Smooth muscle cell (in vitro differentiated cells): ENCODE measurements at regions not wholly inside any gene's neighbourhood (a gene's known extent, or its start where the extent isn't known, plus 50 kb on each side); places are given as distances from the start of the nearest gene placed in this dataset.
A peak's percentile ranks its signal among the peaks of the same experiment; 100 is the strongest.

Experiments used
- DNase-seq: peaks from one replicate; lab custom pipeline; 2025; ENCODE audit not compliant: unreplicated experiment; lab: John Stamatoyannopoulos, UW
- H2AFZ ChIP-seq: fragments of 200-600 bp; sonication (generic); 2 replicates; pipeline ENCODE4 v1.6.0; 2016; ENCODE audit warnings: antibody characterized with exemption, low read depth, mild to moderate bottlenecking
- H3F3A ChIP-seq: fragments of 200-600 bp; sonication (generic); 2 replicates; pipeline ENCODE4 v1.6.0; 2017; ENCODE audit warnings: antibody characterized with exemption, low read depth
- H3K27ac ChIP-seq: fragments of 200-600 bp; sonication (generic); 2 replicates; pipeline ENCODE4 v1.5.1; 2016; ENCODE audit warnings: low read depth, mild to moderate bottlenecking
- H3K27me3 ChIP-seq: fragments of 200-600 bp; sonication (generic); 2 replicates; pipeline ENCODE4 v1.6.1; 2016; ENCODE audit warnings: low read depth, mild to moderate bottlenecking
- H3K36me3 ChIP-seq: fragments of 200-600 bp; sonication (generic); 2 replicates; pipeline ENCODE4 v1.5.1; 2016; ENCODE audit warnings: low read depth
- H3K4me1 ChIP-seq: fragments of 200-600 bp; sonication (generic); 2 replicates; pipeline ENCODE4 v1.5.1; 2016; ENCODE audit warnings: low read depth
- H3K4me2 ChIP-seq: fragments of 200-600 bp; sonication (generic); 2 replicates; pipeline ENCODE4 v1.6.0; 2016; ENCODE audit warnings: mild to moderate bottlenecking
- H3K4me3 ChIP-seq: fragments of 200-600 bp; sonication (generic); 2 replicates; pipeline ENCODE4 v1.5.1; 2016; ENCODE audit warnings: mild to moderate bottlenecking
- H3K79me2 ChIP-seq: fragments of 200-600 bp; sonication (generic); 2 replicates; pipeline ENCODE4 v1.6.0; 2016; ENCODE audit warnings: low read depth, mild to moderate bottlenecking
- H3K9ac ChIP-seq: fragments of 200-600 bp; sonication (generic); 2 replicates; pipeline ENCODE4 v1.6.0; 2016; ENCODE audit warnings: low read depth
- H3K9me3 ChIP-seq: fragments of 200-600 bp; sonication (generic); replicated peaks from 2 replicates; pipeline ENCODE4 v1.5.1; 2016; ENCODE audit warnings: low read depth
- H4K20me1 ChIP-seq: fragments of 200-600 bp; sonication (generic); 2 replicates; pipeline ENCODE4 v1.6.0; 2016; ENCODE audit warnings: low read depth
- CTCF ChIP-seq: fragments of 200-600 bp; sonication (generic); IDR thresholded peaks from 2 replicates; pipeline ENCODE4 v1.5.1; 2017; ENCODE audit warnings: borderline replicate concordance, mild to moderate bottlenecking, antibody characterized with exemption; ENCODE audit not compliant: insufficient read depth, poor library complexity, severe bottlenecking
- WGBS: methylation state at CpG from one replicate; pipeline ENCODE4 v1.1.7; 2016; ENCODE audit warnings: low lambda C conversion rate; 5-methylcytosine and 5-hydroxymethylcytosine counted together

DNA sequence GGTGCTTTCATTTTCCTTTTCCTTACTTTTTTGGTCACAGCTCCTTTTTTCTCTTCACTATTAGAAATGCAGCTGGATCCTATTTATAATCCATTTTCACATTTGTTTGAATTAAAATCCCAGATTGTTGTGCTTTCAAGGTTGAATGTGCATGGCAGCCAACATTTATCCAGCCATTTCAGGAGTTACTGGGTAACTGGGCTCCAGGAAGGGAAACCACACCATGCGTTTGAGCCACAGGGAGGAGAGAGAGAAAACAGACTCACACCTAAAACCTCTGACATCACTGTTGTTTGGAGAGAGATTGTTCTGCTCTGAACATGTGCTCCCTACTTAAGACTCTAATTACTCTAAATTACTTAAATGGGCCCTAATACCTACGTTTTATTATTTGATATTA lies 173.4 kb downstream of the BMP2 start:
- Histone ChIP-seq H3K4me2 (no peak overlapping the region), H3F3A (no peaks in the 10 kb centered on the region), H3K4me3 (no peak overlapping the region), H3K27me3 (no peaks in the 10 kb centered on the region), H3K27ac (no peak overlapping the region), H3K4me1 (no peaks in the 10 kb centered on the region), H2AFZ (no peak overlapping the region), H4K20me1 (no peaks in the 10 kb centered on the region), H3K9me3 (no peaks in the 10 kb centered on the region), H3K9ac (no peak overlapping the region), H3K36me3 (no peaks in the 10 kb centered on the region), H3K79me2 (no peaks in the 10 kb centered on the region)
- TF ChIP-seq CTCF: no peak
- WGBS: 29% methylated on average over 2 of the region's 2 CpGs
- no peak for DNase-seq

DNA sequence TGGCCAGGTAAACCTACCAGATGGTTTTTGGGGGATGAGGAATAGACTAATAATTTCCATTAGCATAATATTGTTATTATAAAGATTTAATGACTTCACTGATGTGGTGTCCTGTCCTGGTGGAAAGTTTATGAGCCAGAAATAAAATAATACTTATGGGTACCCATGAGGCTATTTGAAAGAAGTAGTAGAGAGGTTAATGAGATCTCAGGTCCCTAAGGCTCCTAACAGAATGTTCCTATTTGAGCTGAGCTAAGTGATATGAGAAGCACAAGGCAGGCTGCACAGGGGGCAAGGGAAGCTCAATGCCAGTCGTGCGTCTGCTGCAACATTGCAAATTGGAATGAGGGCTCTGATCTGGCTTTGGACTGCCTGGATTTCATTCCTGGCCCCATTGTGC lies 174.1 kb downstream of the BMP2 start:
- H4K20me1 ChIP-seq: no peaks in the 10 kb centered on the region
- H3K9me3 ChIP-seq: no peaks in the 10 kb centered on the region
- H3F3A ChIP-seq: no peaks in the 10 kb centered on the region
- H3K27me3 ChIP-seq: no peaks in the 10 kb centered on the region
- 83% methylated on average over 2 of the region's 2 CpGs for WGBS
- H3K4me3 ChIP-seq: no peak overlapping the region
- no peaks in the 10 kb centered on the region for H3K79me2 ChIP-seq
- H3K4me2 ChIP-seq: no peak overlapping the region
- DNase-seq: no peak
- H2AFZ ChIP-seq: no peak overlapping the region
- H3K36me3 ChIP-seq: no peaks in the 10 kb centered on the region
- no peak overlapping the region for H3K9ac ChIP-seq
- H3K4me1 ChIP-seq: no peaks in the 10 kb centered on the region
- H3K27ac ChIP-seq: no peak overlapping the region
- TF ChIP-seq CTCF: no peak

DNA sequence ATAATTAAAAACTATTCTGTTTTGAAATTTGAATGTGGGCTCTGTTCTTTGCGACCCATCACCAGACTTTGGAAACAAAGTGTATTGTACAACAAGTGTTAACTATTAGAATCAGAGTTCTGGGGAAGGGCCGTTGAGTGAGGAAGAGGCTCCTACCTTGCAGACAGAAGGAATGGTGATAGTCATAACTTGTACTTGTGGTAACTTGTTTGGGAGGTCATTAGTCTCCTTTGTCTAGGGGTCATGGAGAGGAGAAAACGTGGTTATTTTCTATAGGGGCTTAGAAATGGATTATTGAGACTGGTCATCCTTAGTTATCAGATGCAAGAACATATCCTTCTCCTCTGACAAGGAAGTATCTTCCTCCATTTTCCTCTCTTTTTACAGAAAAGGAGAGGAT lies 174.8 kb downstream of the BMP2 start:
- no peaks in the 10 kb centered on the region for H3K9me3 ChIP-seq
- TF ChIP-seq CTCF: no peak
- H3K9ac ChIP-seq: no peak overlapping the region
- H3F3A ChIP-seq: no peaks in the 10 kb centered on the region
- H3K79me2 ChIP-seq: no peaks in the 10 kb centered on the region
- DNase-seq: no peak
- no peak overlapping the region for H2AFZ ChIP-seq
- H3K36me3 ChIP-seq: no peaks in the 10 kb centered on the region
- H3K4me2 ChIP-seq: no peak overlapping the region
- H4K20me1 ChIP-seq: no peaks in the 10 kb centered on the region
- H3K4me3 ChIP-seq: no peak overlapping the region
- H3K27me3 ChIP-seq: no peaks in the 10 kb centered on the region
- WGBS: 67% methylated on average over 3 of the region's 3 CpGs
- H3K27ac ChIP-seq: peak overlapping the region; percentile 8
- no peaks in the 10 kb centered on the region for H3K4me1 ChIP-seq

DNA sequence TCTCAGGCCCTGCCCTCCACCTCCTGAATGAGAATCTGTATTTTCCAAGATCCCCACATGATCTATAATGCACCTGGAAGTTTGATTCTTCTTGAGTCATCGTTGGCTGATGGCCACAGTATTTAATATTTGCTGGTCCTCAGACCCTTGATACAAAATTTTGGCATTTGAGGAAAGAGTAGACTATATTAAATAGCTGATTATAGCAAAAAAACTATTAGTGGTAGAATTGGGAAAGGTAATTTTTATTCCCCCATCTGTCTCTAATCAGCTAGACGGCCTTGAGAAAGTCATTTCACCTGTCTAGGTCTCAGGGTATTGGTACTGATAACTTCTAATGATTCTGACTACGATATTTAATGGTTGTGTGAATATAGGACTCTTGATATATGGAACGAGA lies 176.8 kb downstream of the BMP2 start:
- DNase-seq: no peak
- Histone ChIP-seq H2AFZ (no peak overlapping the region), H4K20me1 (no peaks in the 10 kb centered on the region), H3K79me2 (no peaks in the 10 kb centered on the region), H3K27ac (no peak overlapping the region), H3K4me1 (no peaks in the 10 kb centered on the region), H3K27me3 (no peaks in the 10 kb centered on the region), H3K9me3 (no peaks in the 10 kb centered on the region), H3K9ac (no peak overlapping the region), H3K36me3 (no peaks in the 10 kb centered on the region), H3K4me3 (no peak overlapping the region), H3K4me2 (no peak overlapping the region), H3F3A (no peaks in the 10 kb centered on the region)
- 92% methylated on average over 4 of the region's 4 CpGs for WGBS
- no peak for TF ChIP-seq CTCF
